ENCODE measurements at regions not wholly inside any gene's neighbourhood (a gene's known extent, or its start where the extent isn't known, plus 50 kb on each side); places are given as distances from the start of the nearest gene placed in this dataset.

- no peak overlapping the region for H3K27ac ChIP-seq
- TF ChIP-seq ZFX (IDR thresholded peaks at IDR 0.05) (no peak), CTCF (conservative IDR thresholded peaks at IDR 0.05) (no peak)
Observed at GRCh38 chr7:101712652-101713051, 83.6 kb upstream of the MYL10 start.

- TF ChIP-seq ZFX (IDR thresholded peaks at IDR 0.05), result no peak
- TF ChIP-seq CTCF (conservative IDR thresholded peaks at IDR 0.05), result no peak
Observed at GRCh38 chr7:101714097-101714496, 85.0 kb upstream of the MYL10 start.

GRCh38 chr7:101717628-101718357, 88.7 kb upstream of the MYL10 start:
- H3K27ac ChIP-seq, result no peak overlapping the region
- no peak for TF ChIP-seq ZFX (IDR thresholded peaks at IDR 0.05)

More at GRCh38 chr7:101714097-101714496, 85.0 kb upstream of the MYL10 start:
- H3K27ac ChIP-seq, result no peak overlapping the region

GRCh38 chr7:101718363-101719122, 89.4 kb upstream of the MYL10 start:
- H3K27ac ChIP-seq, result no peak overlapping the region
- no peak for TF ChIP-seq CTCF (conservative IDR thresholded peaks at IDR 0.05)
- no peak for TF ChIP-seq ZFX (IDR thresholded peaks at IDR 0.05)

GRCh38 chr7:101719123-101719470, 90.0 kb upstream of the MYL10 start:
- H3K27ac ChIP-seq, result no peak overlapping the region
- no peak for TF ChIP-seq ZFX (IDR thresholded peaks at IDR 0.05)
- no peak for TF ChIP-seq CTCF (conservative IDR thresholded peaks at IDR 0.05)

- TF ChIP-seq ZFX (IDR thresholded peaks at IDR 0.05) (no peak), CTCF (conservative IDR thresholded peaks at IDR 0.05) (no peak)
- no peak overlapping the region for H3K27ac ChIP-seq
Observed at GRCh38 chr7:101720324-101720723, 91.2 kb upstream of the MYL10 start.

GRCh38 chr7:101722247-101722646, 93.2 kb upstream of the MYL10 start:
- no peak overlapping the region for H3K27ac ChIP-seq
- TF ChIP-seq ZFX (IDR thresholded peaks at IDR 0.05), result no peak
- TF ChIP-seq CTCF (conservative IDR thresholded peaks at IDR 0.05), result no peak
